H1 (cell line): ENCODE measurements at regions not wholly inside any gene's neighbourhood (a gene's known extent, or its start where the extent isn't known, plus 50 kb on each side); places are given as distances from the start of the nearest gene placed in this dataset.

Source experiments
- CHD2 ChIP-seq: IDR thresholded peaks from 2 replicates; pipeline ENCODE4 v1.6.1; 2012; ENCODE audit warnings: low read length, improper control_type of control experiment
- KDM5A ChIP-seq: fragments of 200-600 bp; IDR thresholded peaks from 2 replicates; pipeline ENCODE4 v1.7.1; 2012; ENCODE audit warnings: mild to moderate bottlenecking, low read length, inconsistent platforms, mixed read lengths
- NRF1 ChIP-seq: IDR thresholded peaks from 2 replicates; pipeline ENCODE4 v1.6.1; 2011; ENCODE audit warnings: mild to moderate bottlenecking, low read depth, low read length, improper control_type of control experiment

GRCh38 chrX:35357656-35358055, 415.1 kb downstream of the FAM47B start (continued):
- TF ChIP-seq KDM5A (no peak), NRF1 (no peak), CHD2 (no peak)
